Keratinocyte (primary cell): ENCODE measurements at regions not wholly inside any gene's neighbourhood (a gene's known extent, or its start where the extent isn't known, plus 50 kb on each side); places are given as distances from the start of the nearest gene placed in this dataset.

Experiments
- EZH2 ChIP-seq: IDR thresholded peaks from one replicate; pipeline ENCODE4 v1.6.1; 2012; ENCODE audit warnings: inconsistent platforms, mild to moderate bottlenecking, low read length, moderate library complexity
- TF ChIP-seq, protein P1 (sequence below), 3 experiments: IDR thresholded peaks in 1 of 3; conservative IDR thresholded peaks in 1 of 3; optimal IDR thresholded peaks in 1 of 3; 2 replicates in 2 of 3; 3 replicates in 1 of 3; pipeline versions ENCODE3 to v1.5.1; 2011; ENCODE audit warnings: low read length in 3 of 3, mild to moderate bottlenecking in 3 of 3, moderate library complexity in 2 of 3, control low read depth in 1 of 3, inconsistent platforms in 1 of 3; ENCODE audit not compliant: insufficient read depth in 2 of 3; ENCODE audit errors: extremely low read depth in 1 of 3

- TF ChIP-seq EZH2, result no peak
- TF ChIP-seq, protein P1, sequence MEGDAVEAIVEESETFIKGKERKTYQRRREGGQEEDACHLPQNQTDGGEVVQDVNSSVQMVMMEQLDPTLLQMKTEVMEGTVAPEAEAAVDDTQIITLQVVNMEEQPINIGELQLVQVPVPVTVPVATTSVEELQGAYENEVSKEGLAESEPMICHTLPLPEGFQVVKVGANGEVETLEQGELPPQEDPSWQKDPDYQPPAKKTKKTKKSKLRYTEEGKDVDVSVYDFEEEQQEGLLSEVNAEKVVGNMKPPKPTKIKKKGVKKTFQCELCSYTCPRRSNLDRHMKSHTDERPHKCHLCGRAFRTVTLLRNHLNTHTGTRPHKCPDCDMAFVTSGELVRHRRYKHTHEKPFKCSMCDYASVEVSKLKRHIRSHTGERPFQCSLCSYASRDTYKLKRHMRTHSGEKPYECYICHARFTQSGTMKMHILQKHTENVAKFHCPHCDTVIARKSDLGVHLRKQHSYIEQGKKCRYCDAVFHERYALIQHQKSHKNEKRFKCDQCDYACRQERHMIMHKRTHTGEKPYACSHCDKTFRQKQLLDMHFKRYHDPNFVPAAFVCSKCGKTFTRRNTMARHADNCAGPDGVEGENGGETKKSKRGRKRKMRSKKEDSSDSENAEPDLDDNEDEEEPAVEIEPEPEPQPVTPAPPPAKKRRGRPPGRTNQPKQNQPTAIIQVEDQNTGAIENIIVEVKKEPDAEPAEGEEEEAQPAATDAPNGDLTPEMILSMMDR (optimal IDR thresholded peaks at IDR 0.05 in 1 of 3, IDR thresholded peaks at IDR 0.05 in 1 of 3, conservative IDR thresholded peaks at IDR 0.05 in 1 of 3; ENCODE audit: extremely low read depth in 1 of 3, insufficient read depth in 2 of 3, low read length in 3 of 3), result no peak
These were observed 200.7 kb upstream of the PDE5A start for GRCh38 chr4:119829326-119829725.
